Natural killer cell (primary cell): ENCODE measurements at regions not wholly inside any gene's neighbourhood (a gene's known extent, or its start where the extent isn't known, plus 50 kb on each side); places are given as distances from the start of the nearest gene placed in this dataset.

ENCODE experiments used
- ATAC-seq, 3 donors: fragments of 150-1000 bp in 2 of 3; fragments of 200-7000 bp in 1 of 3; cut with Tn5 transposase; 1 replicate in 1 of 3; 2 replicates in 2 of 3; pipeline ENCODE4 v1.10.0; 2021; ENCODE audit warnings: mild to moderate bottlenecking in 2 of 3, moderate library complexity in 2 of 3
- DNase-seq, 2 donors: peaks; one replicate each; pipeline versions ENCODE4 v3.0.0 to v3.0.0-alpha.2; 2013 to 2021; ENCODE audit warnings: mixed read lengths in 1 of 2
- H3K27ac ChIP-seq: one replicate; pipeline ENCODE4 v1.5.1; 2013; ENCODE audit warnings: mild to moderate bottlenecking, low read length
- H3K27me3 ChIP-seq: one replicate; pipeline ENCODE4 v1.6.1; 2013; ENCODE audit warnings: low read length; ENCODE audit not compliant: control insufficient read depth, insufficient read depth
- H3K36me3 ChIP-seq: one replicate; pipeline ENCODE4 v1.6.1; 2013; ENCODE audit warnings: low read length; ENCODE audit not compliant: control insufficient read depth, insufficient read depth
- H3K4me1 ChIP-seq: one replicate; pipeline ENCODE4 v1.6.1; 2013; ENCODE audit warnings: low read length; ENCODE audit not compliant: control insufficient read depth, insufficient read depth
- H3K4me3 ChIP-seq: one replicate; pipeline ENCODE4 v1.5.1; 2013; ENCODE audit warnings: low read length
- H3K9me3 ChIP-seq: one replicate; pipeline ENCODE4 v1.6.1; 2013; ENCODE audit warnings: low read length; ENCODE audit not compliant: control insufficient read depth, insufficient read depth
- H3K27ac Mint-ChIP-seq, 2 donors: one replicate each; pipeline ENCODE4 v1.8.0; 2022; ENCODE audit warnings: mild to moderate bottlenecking in 2 of 2, mixed read lengths in 2 of 2, moderate library complexity in 1 of 2
- H3K27me3 Mint-ChIP-seq, 2 donors: one replicate each; pipeline ENCODE4 v1.8.0; 2022; ENCODE audit warnings: low read depth in 2 of 2, mixed read lengths in 2 of 2
- H3K36me3 Mint-ChIP-seq: one replicate; pipeline ENCODE4 v1.8.0; 2022; ENCODE audit warnings: mixed read lengths
- H3K4me1 Mint-ChIP-seq, 2 donors: one replicate each; pipeline ENCODE4 v1.8.0; 2022; ENCODE audit warnings: mixed read lengths in 2 of 2
- H3K4me3 Mint-ChIP-seq: one replicate; pipeline ENCODE4 v1.8.0; 2022; ENCODE audit warnings: mild to moderate bottlenecking, moderate library complexity, mixed read lengths
- H3K9me3 Mint-ChIP-seq, 2 donors: one replicate each; pipeline ENCODE4 v1.8.0; 2022; ENCODE audit warnings: mixed read lengths in 2 of 2
- WGBS: methylation state at CpG from one replicate; pipeline ENCODE4 v1.1.7; 2013; ENCODE audit warnings: missing lambda C conversion rate; ENCODE audit not compliant: insufficient coverage; 5-methylcytosine and 5-hydroxymethylcytosine counted together
- intact Hi-C: fragments of 100-400 bp; cut with micrococcal nuclease; formaldehyde crosslinking; loops from one replicate; pipeline ENCODE4 v1.14.2; 2022
- TF ChIP-seq, protein P1 (sequence below): fragments of 200-600 bp; IDR thresholded peaks from one replicate; pipeline ENCODE4 v1.8.0; 2022; ENCODE audit warnings: antibody characterized with exemption

DNA sequence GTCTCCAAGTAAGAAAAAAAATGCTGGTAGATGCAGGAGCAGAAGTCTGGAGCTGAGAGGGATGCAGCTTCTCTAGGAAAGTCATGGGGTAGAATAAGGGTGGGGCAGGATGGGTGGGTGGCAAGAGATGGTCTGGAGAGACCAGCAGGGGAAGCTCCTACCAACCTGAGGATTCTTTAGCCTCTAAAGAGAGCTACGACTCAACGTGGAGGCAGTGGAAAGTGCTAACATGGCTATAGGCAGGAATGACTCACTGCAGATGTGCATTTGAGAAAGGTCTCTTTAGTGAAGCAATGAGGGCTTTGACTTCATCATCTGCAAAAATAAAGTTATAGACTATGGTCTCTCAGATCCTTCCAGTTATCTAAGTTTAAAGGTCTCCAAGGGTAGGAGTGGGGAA is 722.8 kb upstream of the RAB6C start:
- WGBS = 91% methylated on average over 2 of the region's 2 CpGs
- Histone ChIP-seq H3K27ac (no peak overlapping the region), H3K9me3 (peaks cover 3% of the 10 kb centered on the region), H3K4me3 (no peak overlapping the region), H3K36me3 (no peaks in the 10 kb centered on the region), H3K27me3 (no peaks in the 10 kb centered on the region), H3K4me1 (no peaks in the 10 kb centered on the region)
- Mint-ChIP-seq H3K27me3 (no peaks in the 10 kb centered on the region), H3K36me3 (no peaks in the 10 kb centered on the region), H3K27ac (no peak overlapping the region), H3K4me3 (no peak overlapping the region), H3K4me1 (no peaks in the 10 kb centered on the region), H3K9me3 (peaks cover 11 to 13% of the 10 kb centered on the region in 2 donors)
- TF ChIP-seq, protein P1, sequence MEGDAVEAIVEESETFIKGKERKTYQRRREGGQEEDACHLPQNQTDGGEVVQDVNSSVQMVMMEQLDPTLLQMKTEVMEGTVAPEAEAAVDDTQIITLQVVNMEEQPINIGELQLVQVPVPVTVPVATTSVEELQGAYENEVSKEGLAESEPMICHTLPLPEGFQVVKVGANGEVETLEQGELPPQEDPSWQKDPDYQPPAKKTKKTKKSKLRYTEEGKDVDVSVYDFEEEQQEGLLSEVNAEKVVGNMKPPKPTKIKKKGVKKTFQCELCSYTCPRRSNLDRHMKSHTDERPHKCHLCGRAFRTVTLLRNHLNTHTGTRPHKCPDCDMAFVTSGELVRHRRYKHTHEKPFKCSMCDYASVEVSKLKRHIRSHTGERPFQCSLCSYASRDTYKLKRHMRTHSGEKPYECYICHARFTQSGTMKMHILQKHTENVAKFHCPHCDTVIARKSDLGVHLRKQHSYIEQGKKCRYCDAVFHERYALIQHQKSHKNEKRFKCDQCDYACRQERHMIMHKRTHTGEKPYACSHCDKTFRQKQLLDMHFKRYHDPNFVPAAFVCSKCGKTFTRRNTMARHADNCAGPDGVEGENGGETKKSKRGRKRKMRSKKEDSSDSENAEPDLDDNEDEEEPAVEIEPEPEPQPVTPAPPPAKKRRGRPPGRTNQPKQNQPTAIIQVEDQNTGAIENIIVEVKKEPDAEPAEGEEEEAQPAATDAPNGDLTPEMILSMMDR = no peak
- no peak for DNase-seq
- no peak for ATAC-seq
- intact Hi-C loops = no loop called here

DNA sequence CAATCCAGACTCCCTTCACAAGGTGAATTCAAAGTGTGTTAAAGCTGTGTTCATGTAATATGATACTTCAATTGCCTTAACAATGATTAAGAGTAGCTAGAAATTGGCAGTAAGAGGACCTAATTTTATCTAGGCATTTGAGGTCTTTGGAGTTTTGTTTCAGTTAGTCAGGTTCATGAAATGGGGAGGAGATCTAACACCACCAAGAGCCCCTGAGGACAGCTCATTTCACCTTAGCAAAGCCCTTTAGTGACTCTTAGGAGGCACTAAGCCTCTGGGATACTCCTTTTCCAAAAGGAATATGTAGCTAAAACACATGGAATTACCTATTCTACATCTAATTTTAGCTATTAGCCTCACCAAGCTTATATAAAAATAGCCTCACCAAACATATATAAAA is 716.5 kb upstream of the RAB6C start:
- DNase-seq = no peak
- Mint-ChIP-seq H3K27ac (no peak overlapping the region), H3K4me3 (no peak overlapping the region), H3K9me3 (peaks cover 14 to 20% of the 10 kb centered on the region in 2 donors), H3K4me1 (no peaks in the 10 kb centered on the region), H3K27me3 (no peaks in the 10 kb centered on the region), H3K36me3 (peaks cover 10% of the 10 kb centered on the region)
- H3K36me3 ChIP-seq = no peaks in the 10 kb centered on the region
- H3K27ac ChIP-seq = no peak overlapping the region
- H3K4me3 ChIP-seq = no peak overlapping the region
- H3K4me1 ChIP-seq = no peaks in the 10 kb centered on the region
- intact Hi-C loops = no loop called here
- no peaks in the 10 kb centered on the region for H3K27me3 ChIP-seq
- H3K9me3 ChIP-seq = peaks cover 16% of the 10 kb centered on the region
- TF ChIP-seq, protein P1 = no peak
- ATAC-seq = no peak

DNA sequence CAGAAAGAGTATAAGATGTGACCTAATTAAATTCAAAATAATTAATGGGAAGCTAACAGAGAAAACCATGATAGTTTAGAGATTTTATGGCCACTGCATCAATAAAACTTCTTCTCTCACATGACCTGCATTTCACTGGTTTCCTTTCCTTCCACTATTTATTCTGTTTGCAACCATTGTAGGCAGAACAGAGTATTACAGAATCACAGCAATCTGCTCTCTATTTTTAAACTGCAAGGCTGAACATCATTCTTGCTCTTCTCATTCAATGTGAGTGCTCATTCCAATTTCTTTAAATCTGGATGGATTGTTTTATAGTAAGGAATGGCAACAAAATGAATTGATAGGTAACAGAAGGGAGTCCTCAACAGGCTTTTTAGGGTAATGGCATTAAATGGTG is 715.5 kb upstream of the RAB6C start:
- Histone ChIP-seq H3K9me3 (peaks cover 16% of the 10 kb centered on the region), H3K4me1 (no peaks in the 10 kb centered on the region), H3K4me3 (no peak overlapping the region), H3K27me3 (no peaks in the 10 kb centered on the region), H3K27ac (no peak overlapping the region), H3K36me3 (no peaks in the 10 kb centered on the region)
- ATAC-seq = no peak
- TF ChIP-seq, protein P1 = no peak
- DNase-seq = no peak
- no peaks in the 10 kb centered on the region for H3K27me3 Mint-ChIP-seq
- no peak overlapping the region for H3K4me3 Mint-ChIP-seq
- no peaks in the 10 kb centered on the region for H3K4me1 Mint-ChIP-seq
- peaks cover 16 to 23% of the 10 kb centered on the region in 2 donors for H3K9me3 Mint-ChIP-seq
- H3K36me3 Mint-ChIP-seq = peaks cover 10% of the 10 kb centered on the region
- H3K27ac Mint-ChIP-seq = no peak overlapping the region
- intact Hi-C loops = no loop called here

DNA sequence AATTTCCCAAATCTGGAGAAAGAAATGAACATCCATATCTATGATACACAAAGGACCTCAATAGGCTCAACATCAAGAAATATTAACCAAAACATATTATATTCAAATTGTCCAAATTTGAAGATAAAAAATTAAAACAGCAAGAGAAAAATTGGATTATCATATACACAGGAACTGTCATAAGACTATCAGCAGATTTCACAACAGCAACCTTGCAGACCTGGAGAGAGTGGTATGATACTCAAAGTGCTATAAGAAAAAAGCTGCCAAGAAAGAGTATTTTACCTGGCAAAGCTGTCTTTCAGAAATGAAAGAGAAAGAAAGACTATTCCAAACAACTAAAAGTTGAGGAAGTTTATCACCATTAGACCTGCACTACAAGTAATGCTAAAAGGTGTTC is 711.9 kb upstream of the RAB6C start:
- no peak overlapping the region for H3K27ac ChIP-seq
- no peaks in the 10 kb centered on the region for H3K27me3 Mint-ChIP-seq
- ATAC-seq (no peak), DNase-seq (no peak)
- no peaks in the 10 kb centered on the region for H3K4me1 ChIP-seq
- no peaks in the 10 kb centered on the region for H3K36me3 ChIP-seq
- TF ChIP-seq, protein P1 = no peak
- H3K27ac Mint-ChIP-seq = no peak overlapping the region
- intact Hi-C loops = no loop called here
- H3K4me3 Mint-ChIP-seq = no peak overlapping the region
- no peak overlapping the region for H3K4me3 ChIP-seq
- H3K4me1 Mint-ChIP-seq = no peaks in the 10 kb centered on the region
- peaks cover 16 to 21% of the 10 kb centered on the region in 2 donors for H3K9me3 Mint-ChIP-seq
- H3K9me3 ChIP-seq = peaks cover 13% of the 10 kb centered on the region
- H3K36me3 Mint-ChIP-seq = peaks cover 10% of the 10 kb centered on the region
- no peaks in the 10 kb centered on the region for H3K27me3 ChIP-seq
